ENCODE measurements at regions not wholly inside any gene's neighbourhood (a gene's known extent, or its start where the extent isn't known, plus 50 kb on each side); places are given as distances from the start of the nearest gene placed in this dataset.

- Histone ChIP-seq H3K9me3 (no peaks in the 10 kb centered on the region), H3K36me3 (no peaks in the 10 kb centered on the region), H3K27ac (no peak overlapping the region), H3K4me1 (peaks cover 0 to 10% (median 0%) of the 10 kb centered on the region in 4 donors), H3K4me3 (no peak overlapping the region), H3K27me3 (no peaks in the 10 kb centered on the region)
- no peak for DNase-seq (ENCODE audit: low spot score in 2 of 2)
- TF ChIP-seq EP300 (IDR thresholded peaks at IDR 0.05) (no peak), POLR2A (IDR thresholded peaks at IDR 0.05) (no peak)
- TF ChIP-seq, protein P1, sequence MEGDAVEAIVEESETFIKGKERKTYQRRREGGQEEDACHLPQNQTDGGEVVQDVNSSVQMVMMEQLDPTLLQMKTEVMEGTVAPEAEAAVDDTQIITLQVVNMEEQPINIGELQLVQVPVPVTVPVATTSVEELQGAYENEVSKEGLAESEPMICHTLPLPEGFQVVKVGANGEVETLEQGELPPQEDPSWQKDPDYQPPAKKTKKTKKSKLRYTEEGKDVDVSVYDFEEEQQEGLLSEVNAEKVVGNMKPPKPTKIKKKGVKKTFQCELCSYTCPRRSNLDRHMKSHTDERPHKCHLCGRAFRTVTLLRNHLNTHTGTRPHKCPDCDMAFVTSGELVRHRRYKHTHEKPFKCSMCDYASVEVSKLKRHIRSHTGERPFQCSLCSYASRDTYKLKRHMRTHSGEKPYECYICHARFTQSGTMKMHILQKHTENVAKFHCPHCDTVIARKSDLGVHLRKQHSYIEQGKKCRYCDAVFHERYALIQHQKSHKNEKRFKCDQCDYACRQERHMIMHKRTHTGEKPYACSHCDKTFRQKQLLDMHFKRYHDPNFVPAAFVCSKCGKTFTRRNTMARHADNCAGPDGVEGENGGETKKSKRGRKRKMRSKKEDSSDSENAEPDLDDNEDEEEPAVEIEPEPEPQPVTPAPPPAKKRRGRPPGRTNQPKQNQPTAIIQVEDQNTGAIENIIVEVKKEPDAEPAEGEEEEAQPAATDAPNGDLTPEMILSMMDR (IDR thresholded peaks at IDR 0.05): no peak
- WGBS, 2 donors: 52 to 63% methylated on average over 2 of the region's 2 CpGs
Observed at GRCh38 chr5:126368239-126368812, 54.9 kb upstream of the GRAMD2B start.

DNA sequence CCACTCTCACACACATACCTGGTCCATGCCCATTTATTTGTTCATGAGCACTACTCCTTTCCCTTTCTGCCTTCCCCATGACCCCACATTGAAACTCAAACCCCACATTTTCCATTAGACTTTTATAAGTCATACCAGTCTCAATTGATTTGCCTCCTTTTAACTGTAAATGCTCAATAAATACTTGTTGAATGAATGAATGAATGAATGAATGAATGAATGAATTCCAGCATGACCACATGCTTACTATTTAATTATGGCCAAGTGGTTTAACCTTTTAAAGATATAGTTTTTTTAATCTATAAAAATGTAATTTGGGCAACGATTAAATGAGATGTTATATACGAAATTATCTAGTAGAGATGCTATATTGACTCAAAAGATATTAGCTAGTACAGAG, 54.1 kb upstream of the GRAMD2B start:
- Histone ChIP-seq H3K27ac (no peak overlapping the region), H3K4me3 (no peak overlapping the region), H3K36me3 (no peaks in the 10 kb centered on the region), H3K4me1 (peaks cover 0 to 10% (median 0%) of the 10 kb centered on the region in 4 donors), H3K9me3 (no peaks in the 10 kb centered on the region), H3K27me3 (no peaks in the 10 kb centered on the region)
- 96 to 99% methylated on average over 2 of the region's 2 CpGs for WGBS, 2 donors
- TF ChIP-seq POLR2A (IDR thresholded peaks at IDR 0.05): no peak
- TF ChIP-seq, protein P1 (IDR thresholded peaks at IDR 0.05): no peak
- no peak for TF ChIP-seq EP300 (IDR thresholded peaks at IDR 0.05)
- DNase-seq (ENCODE audit: low spot score in 2 of 2): no peak

- Histone ChIP-seq H3K27ac (no peak overlapping the region), H3K4me1 (peaks cover 0 to 10% (median 0%) of the 10 kb centered on the region in 4 donors), H3K9me3 (no peaks in the 10 kb centered on the region), H3K36me3 (no peaks in the 10 kb centered on the region), H3K4me3 (no peak overlapping the region), H3K27me3 (no peaks in the 10 kb centered on the region)
- no peak for DNase-seq (ENCODE audit: low spot score in 2 of 2)
- TF ChIP-seq, protein P1 (IDR thresholded peaks at IDR 0.05): peak in 1 of 5 experiments; percentile 5
- TF ChIP-seq POLR2A (IDR thresholded peaks at IDR 0.05): no peak
- WGBS, 2 donors: 67 to 75% methylated on average over 6 of the region's 6 CpGs
Observed at GRCh38 chr5:126369995-126370731, 53.0 kb upstream of the GRAMD2B start.

GRCh38 chr5:126370796-126371718, 52.2 kb upstream of the GRAMD2B start:
- no peaks in the 10 kb centered on the region for H3K36me3 ChIP-seq
- 89% methylated on average over 12 of the region's 12 CpGs for WGBS, 2 donors
- no peaks in the 10 kb centered on the region for H3K27me3 ChIP-seq
- TF ChIP-seq EP300 (IDR thresholded peaks at IDR 0.05) (no peak), POLR2A (IDR thresholded peaks at IDR 0.05) (no peak)
- TF ChIP-seq, protein P1 (IDR thresholded peaks at IDR 0.05): no peak
- H3K27ac ChIP-seq: peak overlapping the region in 1 of 4 donors; percentile 28
- DNase-seq (ENCODE audit: low spot score in 2 of 2): no peak
- H3K9me3 ChIP-seq: no peaks in the 10 kb centered on the region
- H3K4me3 ChIP-seq: peak overlapping the region in 1 of 4 donors; percentile 1
- H3K4me1 ChIP-seq: peaks cover 0 to 10% (median 0%) of the 10 kb centered on the region in 4 donors

All from tibial nerve (tissue), 4 donors.